Endothelial cell of umbilical vein (primary cell): ENCODE measurements at regions not wholly inside any gene's neighbourhood (a gene's known extent, or its start where the extent isn't known, plus 50 kb on each side); places are given as distances from the start of the nearest gene placed in this dataset.

Experiments used
- BruUV-seq: library from RNA; stranded (reverse); fragments of 400-500 nt; replicated peaks from 2 replicates; lab custom pipeline; 2021; lab: Mats Ljungman, UMichigan
- CTCF ChIA-PET: fragments of 300-600, 350-600 bp; sonication (Branson Sonifier 250); formaldehyde crosslinking; loops from one replicate; lab custom pipeline; 2021; ENCODE audit warnings: antibody characterized with exemption, inconsistent platforms; lab: Charles Lee
- POLR2A ChIA-PET: fragments of 300-600, 350-600 bp; sonication (Branson Sonifier 250); formaldehyde crosslinking; loops from one replicate; lab custom pipeline; 2021; ENCODE audit warnings: antibody characterized with exemption, inconsistent platforms; lab: Charles Lee
- DNase-seq: peaks from one replicate; pipeline ENCODE4 v3.0.0-alpha.2; 2011; ENCODE audit warnings: low read depth, low spot score
- FAIRE-seq: peaks from 2 replicates; lab custom pipeline; 2011; peaks lifted over from hg19 to GRCh38; lab: Jason Lieb, UNC
- H2AFZ ChIP-seq: 2 replicates; pipeline ENCODE4 v1.6.0; 2012; ENCODE audit warnings: low read depth, low read length, control low read depth, inconsistent platforms
- H3K27ac ChIP-seq: 2 replicates; pipeline ENCODE4 v1.5.1; 2011; ENCODE audit warnings: low read depth, mild to moderate bottlenecking, control low read depth, low read length, moderate library complexity; ENCODE audit not compliant: insufficient read depth
- H3K27me3 ChIP-seq, 2 experiments: 2 replicates each; pipeline versions ENCODE4 v1.6.0 to v1.6.1; 2011; ENCODE audit warnings: low read length in 2 of 2, mixed read lengths in 1 of 2; ENCODE audit not compliant: control insufficient read depth in 2 of 2, insufficient read depth in 2 of 2
- H3K36me3 ChIP-seq, 2 experiments: 2 replicates in 1 of 2; 3 replicates in 1 of 2; pipeline ENCODE4 v1.5.1; 2011; ENCODE audit warnings: low read length in 2 of 2, mild to moderate bottlenecking in 1 of 2, moderate library complexity in 1 of 2; ENCODE audit not compliant: control insufficient read depth in 2 of 2, insufficient read depth in 2 of 2; ENCODE audit errors: extremely low read depth in 1 of 2
- H3K4me1 ChIP-seq: 3 replicates; pipeline ENCODE4 v1.5.1; 2011; ENCODE audit warnings: mild to moderate bottlenecking, low read length; ENCODE audit not compliant: control insufficient read depth, insufficient read depth; ENCODE audit errors: extremely low read depth
- H3K4me2 ChIP-seq: 2 replicates; pipeline ENCODE4 v1.6.1; 2011; ENCODE audit warnings: low read length, control low read depth, mixed read lengths; ENCODE audit not compliant: insufficient read depth
- H3K4me3 ChIP-seq, 3 experiments: fragments of 200-600 bp in 1 of 3; sonication (generic), shearing (Covaris generic) in 1 of 3; replicated peaks in 1 of 3; 2 replicates each; pipeline ENCODE4 v1.5.1; 2011 to 2016; ENCODE audit warnings: control low read depth in 3 of 3, low read length in 3 of 3, mild to moderate bottlenecking in 2 of 3, inconsistent platforms in 1 of 3, low read depth in 1 of 3, moderate library complexity in 1 of 3; ENCODE audit not compliant: insufficient read depth in 1 of 3
- H3K79me2 ChIP-seq: 2 replicates; pipeline ENCODE4 v1.6.0; 2012; ENCODE audit warnings: low read length, inconsistent platforms; ENCODE audit not compliant: control insufficient read depth, insufficient read depth
- H3K9ac ChIP-seq: replicated peaks from 2 replicates; pipeline ENCODE3; 2011; ENCODE audit warnings: low read length, control low read depth; ENCODE audit not compliant: insufficient read depth; ENCODE audit errors: extremely low read depth
- H3K9me1 ChIP-seq: replicated peaks from 3 replicates; pipeline ENCODE4 v1.6.0; 2011; ENCODE audit warnings: mild to moderate bottlenecking, low read length; ENCODE audit not compliant: control insufficient read depth, insufficient read depth; ENCODE audit errors: extremely low read depth
- H3K9me3 ChIP-seq: replicated peaks from 2 replicates; pipeline ENCODE4 v1.5.1; 2012; ENCODE audit warnings: low read length, inconsistent platforms; ENCODE audit not compliant: control insufficient read depth, insufficient read depth
- H4K20me1 ChIP-seq: replicated peaks from 2 replicates; pipeline ENCODE3; 2011; ENCODE audit warnings: mild to moderate bottlenecking, low read length; ENCODE audit not compliant: control insufficient read depth, insufficient read depth; ENCODE audit errors: extremely low read depth
- EZH2 ChIP-seq: IDR thresholded peaks from 2 replicates; pipeline ENCODE4 v1.6.1; 2012; ENCODE audit warnings: borderline replicate concordance, low read depth, mild to moderate bottlenecking, moderate library complexity, low read length, inconsistent platforms; ENCODE audit not compliant: severe bottlenecking
- FOS ChIP-seq: IDR thresholded peaks from 2 replicates; pipeline ENCODE4 v1.6.1; 2011; ENCODE audit warnings: mild to moderate bottlenecking, low read length, moderate library complexity, borderline replicate concordance; ENCODE audit not compliant: insufficient read depth
- GATA2 ChIP-seq: IDR thresholded peaks from 2 replicates; pipeline ENCODE4 v1.7.0; 2011; ENCODE audit warnings: low read depth, mild to moderate bottlenecking, moderate library complexity, mixed read lengths, low read length; ENCODE audit not compliant: insufficient read length, insufficient read depth
- JUN ChIP-seq: IDR thresholded peaks from 2 replicates; pipeline ENCODE4 v1.6.1; 2011; ENCODE audit warnings: borderline replicate concordance, low read depth; ENCODE audit not compliant: insufficient read length, insufficient read depth
- MYC ChIP-seq: IDR thresholded peaks from one replicate; pipeline ENCODE4 v1.6.1; 2011; ENCODE audit warnings: mild to moderate bottlenecking, low read depth, low read length
- POLR2A ChIP-seq: IDR thresholded peaks from 2 replicates; pipeline ENCODE4 v1.6.1; 2012; ENCODE audit warnings: low read depth, mild to moderate bottlenecking, control low read depth, low read length
- POLR2AphosphoS5 ChIP-seq: IDR thresholded peaks from 2 replicates; pipeline ENCODE4 v1.6.1; 2012; ENCODE audit warnings: low read depth, mild to moderate bottlenecking, control low read depth, low read length, moderate library complexity; ENCODE audit not compliant: insufficient read depth
- dilution Hi-C: fragments of 300-500 bp; cut with MboI; formaldehyde crosslinking; loops from one replicate; pipeline ENCODE4 v1.15.0; 2019; ENCODE audit warnings: low sequenced_read_pairs; ENCODE audit not compliant: extremely low pct_ligation_motif_present
- intact Hi-C: fragments of 100-400 bp; cut with micrococcal nuclease; formaldehyde crosslinking; loops from one replicate; pipeline ENCODE4 v1.10.0; 2022
- TF ChIP-seq, protein P1 (sequence below), 2 donors: IDR thresholded peaks; 1 replicate in 1 of 2; 2 replicates in 1 of 2; pipeline ENCODE4 v1.5.1; 2011; ENCODE audit warnings: low read length in 2 of 2, mild to moderate bottlenecking in 2 of 2, moderate library complexity in 2 of 2, control low read depth in 1 of 2, inconsistent platforms in 1 of 2, low read depth in 1 of 2; ENCODE audit not compliant: insufficient read depth in 1 of 2; ENCODE audit errors: extremely low read depth in 1 of 2
- TF ChIP-seq, protein P2 (sequence below): IDR thresholded peaks from 2 replicates; pipeline ENCODE4 v1.6.1; 2011; ENCODE audit not compliant: insufficient read depth, insufficient read length

DNA sequence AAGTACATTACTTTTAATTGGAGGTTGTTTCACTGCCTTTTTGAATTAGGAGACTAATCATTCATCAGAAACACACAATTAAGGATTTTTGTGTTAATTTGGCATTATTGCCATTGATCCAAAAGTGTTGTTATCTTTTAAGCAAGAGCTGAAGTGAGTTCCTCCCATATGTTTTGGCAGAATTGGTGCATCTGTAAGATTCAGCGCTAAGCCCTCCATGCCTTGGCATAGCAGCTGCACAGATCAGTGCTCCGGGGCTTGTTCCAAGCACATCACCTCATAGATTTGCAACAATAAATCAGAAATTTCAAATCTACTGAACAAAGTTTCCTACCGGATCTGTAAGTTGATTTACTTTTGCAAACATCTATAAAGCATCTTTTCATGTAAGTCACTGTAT, 106.8 kb upstream of the PHACTR1 start:
- Histone ChIP-seq H3K9ac (no peak overlapping the region), H3K4me3 (no peak overlapping the region), H3K36me3 (no peaks in the 10 kb centered on the region), H2AFZ (no peak overlapping the region), H3K4me1 (peaks cover 21% of the 10 kb centered on the region), H3K4me2 (no peak overlapping the region), H3K27me3 (peaks cover 0 to 1% of the 10 kb centered on the region in 2 experiments), H3K9me3 (no peaks in the 10 kb centered on the region), H3K79me2 (no peaks in the 10 kb centered on the region), H3K9me1 (no peaks in the 10 kb centered on the region), H4K20me1 (no peaks in the 10 kb centered on the region), H3K27ac (no peak overlapping the region)
- TF ChIP-seq JUN = no peak
- TF ChIP-seq, protein P1, sequence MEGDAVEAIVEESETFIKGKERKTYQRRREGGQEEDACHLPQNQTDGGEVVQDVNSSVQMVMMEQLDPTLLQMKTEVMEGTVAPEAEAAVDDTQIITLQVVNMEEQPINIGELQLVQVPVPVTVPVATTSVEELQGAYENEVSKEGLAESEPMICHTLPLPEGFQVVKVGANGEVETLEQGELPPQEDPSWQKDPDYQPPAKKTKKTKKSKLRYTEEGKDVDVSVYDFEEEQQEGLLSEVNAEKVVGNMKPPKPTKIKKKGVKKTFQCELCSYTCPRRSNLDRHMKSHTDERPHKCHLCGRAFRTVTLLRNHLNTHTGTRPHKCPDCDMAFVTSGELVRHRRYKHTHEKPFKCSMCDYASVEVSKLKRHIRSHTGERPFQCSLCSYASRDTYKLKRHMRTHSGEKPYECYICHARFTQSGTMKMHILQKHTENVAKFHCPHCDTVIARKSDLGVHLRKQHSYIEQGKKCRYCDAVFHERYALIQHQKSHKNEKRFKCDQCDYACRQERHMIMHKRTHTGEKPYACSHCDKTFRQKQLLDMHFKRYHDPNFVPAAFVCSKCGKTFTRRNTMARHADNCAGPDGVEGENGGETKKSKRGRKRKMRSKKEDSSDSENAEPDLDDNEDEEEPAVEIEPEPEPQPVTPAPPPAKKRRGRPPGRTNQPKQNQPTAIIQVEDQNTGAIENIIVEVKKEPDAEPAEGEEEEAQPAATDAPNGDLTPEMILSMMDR (IDR thresholded peaks at IDR 0.05; ENCODE audit: extremely low read depth in 1 of 2, insufficient read depth in 1 of 2, low read depth in 1 of 2, low read length in 2 of 2) = no peak
- TF ChIP-seq EZH2 = no peak
- no peak for TF ChIP-seq GATA2
- TF ChIP-seq, protein P2, sequence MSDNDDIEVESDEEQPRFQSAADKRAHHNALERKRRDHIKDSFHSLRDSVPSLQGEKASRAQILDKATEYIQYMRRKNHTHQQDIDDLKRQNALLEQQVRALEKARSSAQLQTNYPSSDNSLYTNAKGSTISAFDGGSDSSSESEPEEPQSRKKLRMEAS = no peak
- TF ChIP-seq FOS = no peak
- TF ChIP-seq POLR2A = no peak
- TF ChIP-seq MYC = no peak
- no peak for TF ChIP-seq POLR2AphosphoS5
- POLR2A ChIA-PET = no interaction called here
- no peak for FAIRE-seq
- dilution Hi-C loops = no loop called here
- DNase-seq = no peak
- CTCF ChIA-PET = interaction anchor here (1.1 to 10.9 kb wide), 3 partner anchors 284 to 309 kb away, joined by 3 to 203 read pairs (median 4); no protein-coding TSS in a partner anchor
- BruUV-seq = no TSS peak
- intact Hi-C loops = loop anchor here (5.0 to 10.0 kb wide), 3 partner anchors 545 to 842 kb away; partner anchors contain the start of gene HIVEP1
